Right lung (tissue), 2 donors: ENCODE measurements at regions not wholly inside any gene's neighbourhood (a gene's known extent, or its start where the extent isn't known, plus 50 kb on each side); places are given as distances from the start of the nearest gene placed in this dataset.
"Not testable (repeated sequence)": the region's sequence is repeated elsewhere in the genome, so short reads cannot be mapped to it uniquely, and the experiment has no call there.

ENCODE experiments used
- DNase-seq, 2 donors: peaks; one replicate each; pipeline ENCODE4 v3.0.0-alpha.2; 2013

GRCh38 chr13:52931131-52931530, 82.7 kb upstream of the PCDH8 start:
- DNase-seq = no peak

DNA sequence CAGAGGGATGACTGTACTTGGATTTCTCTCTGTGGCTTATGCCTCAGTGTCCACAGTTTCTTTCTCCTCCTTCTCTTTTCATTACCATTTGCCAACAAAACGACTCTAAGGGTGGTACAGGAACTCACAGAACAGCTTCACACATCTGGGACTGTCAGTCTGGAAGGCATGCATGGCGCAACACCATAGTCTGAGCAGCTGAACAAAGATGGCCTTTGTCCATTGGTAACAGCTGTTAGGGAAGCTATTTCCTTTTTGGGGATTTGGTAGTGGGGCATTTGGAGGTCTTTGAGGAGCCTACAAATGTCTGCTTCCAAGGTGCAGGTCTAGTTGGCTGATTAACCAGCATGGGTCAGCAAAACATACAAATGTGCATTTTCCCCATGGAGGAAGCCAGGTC, 81.4 kb upstream of the PCDH8 start:
- no peak for DNase-seq

GRCh38 chr13:52926971-52927370, 78.5 kb upstream of the PCDH8 start:
- no peak for DNase-seq

GRCh38 chr13:52925775-52926285, 77.4 kb upstream of the PCDH8 start:
- DNase-seq = peak; percentile 3 to 10

DNA sequence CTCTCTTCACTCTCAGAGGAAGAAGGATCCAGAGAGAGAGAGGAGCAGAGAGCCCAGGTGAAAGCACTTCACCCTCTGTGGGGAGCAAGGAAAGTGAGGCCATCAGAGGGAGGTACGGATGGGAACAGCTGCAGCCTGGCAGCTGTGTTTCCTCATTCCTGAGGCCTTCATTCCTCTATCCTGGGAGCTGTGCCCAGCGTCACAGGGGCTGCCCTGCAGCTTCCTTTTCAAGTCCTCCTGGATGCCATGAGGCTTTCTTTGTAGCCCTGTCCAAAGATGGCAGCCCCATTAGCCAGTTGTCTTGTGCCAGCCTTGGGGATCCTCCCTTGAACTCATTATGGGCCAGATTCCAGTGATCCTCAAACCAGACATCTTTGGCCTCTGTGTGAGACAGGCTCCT, 76.8 kb upstream of the PCDH8 start:
- no peak for DNase-seq

DNA sequence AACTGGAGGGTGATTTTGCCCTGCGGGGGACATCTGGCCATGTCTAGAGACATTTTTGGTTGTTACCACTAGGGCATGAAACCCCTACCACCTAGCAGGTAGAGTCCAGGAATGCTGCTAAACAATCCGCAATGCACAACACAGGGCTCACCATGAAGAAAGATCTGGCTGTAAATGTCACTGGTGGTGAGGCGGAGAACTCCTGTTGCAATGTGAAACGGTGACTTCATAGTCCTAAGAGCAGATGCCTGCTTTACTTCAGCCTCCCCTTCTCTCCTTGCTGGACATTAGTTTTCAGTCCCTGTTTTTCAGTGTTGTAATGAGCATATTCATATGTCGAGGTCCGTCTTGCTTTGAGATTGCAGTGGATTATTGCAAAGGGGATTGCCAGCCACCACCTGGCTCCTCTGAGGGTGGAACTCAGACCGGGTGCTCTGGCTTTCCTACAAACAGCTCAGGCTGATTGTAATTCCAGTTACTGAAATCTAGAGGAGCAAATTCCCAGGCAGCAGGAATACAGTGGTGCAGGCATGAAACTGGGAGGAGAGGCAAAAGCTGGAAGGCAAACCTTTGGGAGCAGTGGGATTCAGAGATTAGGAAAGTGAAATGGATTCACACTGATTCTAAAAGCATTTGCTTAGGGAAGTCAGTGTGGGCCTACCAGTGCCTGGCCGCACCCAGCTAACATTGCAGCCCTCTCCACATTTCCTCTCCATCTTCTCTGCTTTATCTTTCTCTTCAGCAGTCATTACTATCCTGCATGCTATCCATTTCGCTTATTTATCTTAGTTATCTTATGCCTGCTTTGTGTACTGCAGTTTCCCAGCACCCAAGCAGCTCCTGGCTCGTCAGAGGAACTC, 76.1 kb upstream of the PCDH8 start:
- no peak for DNase-seq

DNA sequence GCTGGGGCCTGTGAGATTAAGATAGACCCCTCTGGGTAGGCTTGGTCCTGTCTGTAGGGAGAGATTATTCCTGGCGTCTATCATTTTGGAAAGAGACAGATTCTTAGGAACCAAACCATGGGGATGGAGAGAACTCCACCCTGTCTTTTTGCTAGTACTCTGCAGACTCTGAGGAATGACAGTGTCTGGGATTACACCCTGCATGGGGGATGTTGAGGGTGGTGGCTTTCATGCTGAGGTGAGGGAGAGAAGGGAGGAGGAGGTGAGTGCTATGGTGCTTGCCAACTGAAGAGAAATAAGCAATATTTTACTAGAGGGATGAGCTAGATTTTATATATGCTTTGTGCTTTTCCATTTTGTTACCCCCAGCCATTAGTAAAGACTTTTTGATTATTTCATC, 74.5 kb upstream of the PCDH8 start:
- no peak for DNase-seq

GRCh38 chr13:52921194-52921593, 72.8 kb upstream of the PCDH8 start:
- DNase-seq = no peak

GRCh38 chr13:52916486-52916990, 68.1 kb upstream of the PCDH8 start:
- DNase-seq = no peak

DNA sequence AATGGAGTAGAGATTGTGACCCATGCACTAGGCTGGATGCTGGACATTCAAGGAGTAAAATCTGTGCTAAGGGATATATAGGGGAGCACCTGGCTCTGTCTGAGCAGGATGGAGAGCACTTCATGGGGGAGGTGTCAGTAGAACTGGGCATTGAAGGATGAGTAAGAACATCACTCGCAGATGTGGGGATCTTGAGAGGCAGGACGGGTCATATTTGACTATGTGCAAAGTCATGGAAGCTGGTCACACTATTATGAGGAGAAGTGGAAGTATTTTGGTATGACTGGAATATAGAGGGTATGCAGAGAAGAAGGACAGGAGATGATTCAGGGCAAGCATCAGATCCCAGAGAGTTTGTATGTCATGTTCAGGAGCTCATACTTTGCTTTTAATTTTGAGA, 62.9 kb upstream of the PCDH8 start:
- DNase-seq = no peak

DNA sequence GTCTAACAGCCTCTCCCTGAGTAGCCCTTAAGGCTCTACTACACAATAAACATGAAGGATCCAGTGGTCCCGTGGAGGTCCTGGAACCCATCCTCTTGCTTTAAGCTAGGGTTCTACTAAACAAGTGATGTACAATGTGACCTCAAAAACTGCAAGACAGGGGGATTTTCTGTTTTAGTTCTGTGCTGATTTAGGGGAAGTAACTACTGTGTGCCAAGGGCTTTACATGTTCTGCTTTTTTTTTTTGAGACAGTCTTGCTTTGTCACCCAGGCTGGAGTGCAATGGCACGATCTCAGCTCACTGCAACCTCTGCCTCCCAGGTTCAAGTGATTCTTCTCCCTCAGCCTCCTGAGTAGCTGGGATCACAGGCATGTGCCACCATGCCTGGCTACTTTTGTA, 61.9 kb upstream of the PCDH8 start:
- DNase-seq = not testable (repeated sequence)

DNA sequence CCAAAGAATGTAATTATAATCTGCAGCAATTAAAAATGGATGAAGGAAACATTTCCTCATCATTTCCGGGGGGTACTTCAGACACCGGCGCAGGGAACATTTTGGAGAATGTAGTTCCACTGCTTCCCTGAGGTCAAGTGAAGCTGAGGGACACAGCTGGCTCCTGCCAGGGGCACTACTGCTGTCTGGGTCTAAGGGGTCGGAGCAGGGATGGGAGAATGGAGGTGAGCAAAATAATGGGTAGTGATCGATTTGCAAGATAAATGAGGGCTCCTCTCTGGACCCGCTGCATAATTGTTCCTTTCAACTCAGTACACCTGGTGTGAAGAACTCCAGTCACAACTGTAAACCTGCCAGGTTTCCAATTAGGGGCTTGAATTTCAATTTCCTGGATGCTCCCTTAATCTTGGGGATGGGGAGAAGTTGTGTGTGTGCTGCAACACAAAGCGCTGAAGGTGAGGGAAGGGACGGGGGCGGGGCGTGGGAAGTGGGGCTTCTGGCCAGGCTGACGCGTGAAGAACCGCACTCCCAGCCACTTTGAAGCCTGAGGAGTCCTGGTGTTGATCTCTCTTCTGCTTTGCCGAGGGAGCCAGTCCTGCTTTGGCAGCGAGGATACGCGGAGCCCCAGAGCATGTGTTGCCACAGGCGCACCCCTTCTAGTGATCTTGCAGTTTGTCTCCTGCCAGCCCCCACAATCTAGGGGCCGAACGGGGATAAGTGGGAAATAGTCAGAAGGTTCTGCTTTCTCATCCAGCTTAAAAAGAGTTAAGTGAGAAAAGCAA, 57.9 kb upstream of the PCDH8 start:
- no peak for DNase-seq

- DNase-seq = no peak
Observed at GRCh38 chr13:52905701-52906100, 57.3 kb upstream of the PCDH8 start.

- no peak for DNase-seq
Observed at GRCh38 chr13:52903320-52903719, 54.9 kb upstream of the PCDH8 start.

GRCh38 chr13:52899206-52899605, 50.8 kb upstream of the PCDH8 start:
- no peak for DNase-seq
